ENCODE measurements at regions not wholly inside any gene's neighbourhood (a gene's known extent, or its start where the extent isn't known, plus 50 kb on each side); places are given as distances from the start of the nearest gene placed in this dataset.

DNA sequence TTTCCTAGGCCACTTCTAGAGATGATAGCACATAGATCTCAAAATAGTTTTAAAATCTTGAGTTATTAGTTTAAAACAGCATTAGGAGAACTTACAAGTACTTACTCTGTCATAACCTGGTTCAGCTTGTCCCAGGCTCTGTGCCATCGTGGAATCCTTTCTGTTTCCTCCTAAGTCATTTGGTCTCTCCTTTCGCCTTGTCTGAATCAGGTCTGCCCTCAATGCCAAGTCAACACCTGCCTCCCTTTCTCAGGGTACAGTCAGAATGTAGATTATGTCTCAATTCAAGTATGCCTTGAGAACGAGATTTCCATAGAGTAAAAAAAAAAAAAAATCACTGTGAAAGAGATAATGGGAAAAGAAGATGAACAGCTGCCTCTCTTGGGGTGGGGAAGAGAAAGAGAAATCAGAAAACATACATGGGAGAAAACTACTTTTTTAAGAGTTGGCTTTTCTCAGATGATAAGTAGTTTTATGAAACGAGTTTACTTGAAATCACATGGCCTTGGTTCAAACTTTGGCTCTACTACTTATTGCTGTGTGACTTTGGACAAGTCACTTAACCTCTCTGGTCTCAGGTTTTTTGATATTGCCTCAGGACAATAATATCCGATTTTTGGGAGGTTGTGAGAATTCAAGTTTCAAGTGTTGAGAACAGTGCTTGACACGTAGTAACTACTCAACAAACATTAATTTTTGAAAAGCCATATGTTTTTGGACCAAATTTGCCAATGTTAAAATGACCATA is 219.8 kb downstream of the SQOR start:
- Histone ChIP-seq H3K4me1 (no peaks in the 10 kb centered on the region), H3K4me3 (no peak overlapping the region), H3K4me2 (no peak overlapping the region), H3K9me3 (no peaks in the 10 kb centered on the region), H3K27ac (no peak overlapping the region)
- ChIA-PET POLR2A (no interaction called here), CTCF (no interaction called here)
- DNase-seq (ENCODE audit: low read depth in 1 of 2, low spot score in 1 of 2) = no peak
- no peak for ATAC-seq
- 30% methylated on average over 6 of the region's 6 CpGs for WGBS (ENCODE audit: missing lambda C conversion rate)
- no peak for FAIRE-seq
- no peak for TF ChIP-seq MYC (IDR thresholded peaks at IDR 0.05; ENCODE audit: borderline replicate concordance, low read length)

DNA sequence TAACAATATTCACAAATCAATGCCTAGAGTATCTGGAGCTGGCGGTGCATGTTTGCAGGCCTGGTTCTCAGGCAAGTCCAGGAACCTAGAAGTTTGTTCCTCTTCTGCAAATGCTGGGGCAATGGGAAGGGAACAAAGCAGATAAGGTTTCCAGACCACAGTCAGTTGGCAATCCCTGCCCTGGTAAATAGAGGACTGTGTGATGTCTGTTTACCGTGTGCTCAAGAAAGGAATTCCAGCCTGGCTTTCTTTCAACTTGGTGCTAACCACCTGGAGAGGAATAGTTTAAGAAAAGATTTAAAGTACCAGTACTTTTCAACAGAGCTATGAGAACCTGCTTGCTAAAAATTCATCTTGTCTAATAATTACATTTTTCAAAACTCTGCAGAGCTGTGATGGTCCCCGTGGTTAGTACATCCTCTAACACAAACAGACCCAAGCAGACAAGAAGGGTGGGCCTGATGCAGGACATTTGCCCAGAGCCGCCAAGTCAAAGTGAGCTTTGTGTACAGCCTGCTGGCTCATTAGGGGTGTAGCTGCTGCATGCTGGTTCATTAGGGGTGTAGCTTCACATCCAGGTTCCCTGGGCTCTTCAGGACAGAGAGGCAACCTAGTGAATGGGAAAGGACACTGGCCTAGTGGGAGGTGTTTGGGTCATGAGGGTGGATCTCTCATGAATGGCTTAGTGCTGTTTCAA is 220.5 kb downstream of the SQOR start:
- no peak for ATAC-seq
- Histone ChIP-seq H3K4me2 (no peak overlapping the region), H3K27ac (no peak overlapping the region), H3K9me3 (no peaks in the 10 kb centered on the region), H3K4me3 (no peak overlapping the region), H3K4me1 (no peaks in the 10 kb centered on the region)
- POLR2A ChIA-PET = no interaction called here
- CTCF ChIA-PET = no interaction called here
- 23% methylated on average over 4 of the region's 4 CpGs for WGBS (ENCODE audit: missing lambda C conversion rate)
- FAIRE-seq = no peak
- DNase-seq (ENCODE audit: low read depth in 1 of 2, low spot score in 1 of 2) = no peak
- no peak for TF ChIP-seq NR3C1 (IDR thresholded peaks at IDR 0.05)
- TF ChIP-seq, protein P1, sequence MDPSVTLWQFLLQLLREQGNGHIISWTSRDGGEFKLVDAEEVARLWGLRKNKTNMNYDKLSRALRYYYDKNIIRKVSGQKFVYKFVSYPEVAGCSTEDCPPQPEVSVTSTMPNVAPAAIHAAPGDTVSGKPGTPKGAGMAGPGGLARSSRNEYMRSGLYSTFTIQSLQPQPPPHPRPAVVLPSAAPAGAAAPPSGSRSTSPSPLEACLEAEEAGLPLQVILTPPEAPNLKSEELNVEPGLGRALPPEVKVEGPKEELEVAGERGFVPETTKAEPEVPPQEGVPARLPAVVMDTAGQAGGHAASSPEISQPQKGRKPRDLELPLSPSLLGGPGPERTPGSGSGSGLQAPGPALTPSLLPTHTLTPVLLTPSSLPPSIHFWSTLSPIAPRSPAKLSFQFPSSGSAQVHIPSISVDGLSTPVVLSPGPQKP (IDR thresholded peaks at IDR 0.05; ENCODE audit: low read depth, low read length) = no peak
- TF ChIP-seq JUNB (IDR thresholded peaks at IDR 0.05) = no peak
- TF ChIP-seq FOSB (CRISPR knock-in tag; IDR thresholded peaks at IDR 0.05) = no peak

DNA sequence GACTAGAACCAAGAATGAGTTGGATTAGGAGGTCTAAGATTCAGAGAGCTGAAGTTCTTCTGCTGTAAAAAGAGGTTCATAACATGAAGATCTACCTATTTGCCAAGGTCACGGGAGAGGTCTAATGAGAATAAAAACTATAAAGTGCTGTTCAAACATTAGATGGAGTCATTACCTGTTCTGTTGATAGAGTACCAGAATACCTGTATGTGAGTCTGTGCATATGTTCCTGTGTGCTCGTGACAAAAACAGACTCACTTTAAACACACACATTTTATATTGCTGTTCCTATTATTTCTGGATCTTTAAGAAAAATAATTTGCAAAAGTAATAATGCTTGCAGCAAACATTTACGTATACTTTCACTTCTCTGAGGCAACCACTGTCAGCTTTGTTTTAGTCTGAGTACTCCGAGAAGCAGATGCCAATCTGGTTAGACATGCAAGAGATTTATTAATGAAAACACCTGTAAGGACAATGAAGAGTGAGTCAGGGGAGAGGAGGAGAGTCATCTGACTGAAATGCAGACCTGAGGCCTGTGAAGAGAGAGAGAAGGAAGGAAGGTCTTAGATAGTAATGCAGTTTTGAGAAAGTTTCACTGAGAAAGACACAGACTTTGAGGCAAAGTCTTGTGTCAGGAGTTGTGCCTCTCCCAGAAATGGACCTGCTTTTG is 221.2 kb downstream of the SQOR start:
- WGBS (ENCODE audit: missing lambda C conversion rate) = 29% methylated on average over 4 of the region's 4 CpGs

More for the DNA sequence above, 221.2 kb downstream of the SQOR start:
- DNase-seq (ENCODE audit: low read depth in 1 of 2, low spot score in 1 of 2) = no peak
- no peak overlapping the region for H3K27ac ChIP-seq
- no peak overlapping the region for H3K4me2 ChIP-seq
- ATAC-seq = no peak
- no peak overlapping the region for H3K4me3 ChIP-seq
- H3K4me1 ChIP-seq = no peaks in the 10 kb centered on the region
- no peaks in the 10 kb centered on the region for H3K9me3 ChIP-seq
- no peak for FAIRE-seq
- TF ChIP-seq HDAC2 (IDR thresholded peaks at IDR 0.05) (no peak), EHMT2 (IDR thresholded peaks at IDR 0.05; ENCODE audit: low read depth) (no peak), ZSCAN20 (CRISPR knock-in tag; IDR thresholded peaks at IDR 0.05) (no peak), SREBF2 (IDR thresholded peaks at IDR 0.05) (no peak), POLR2A (IDR thresholded peaks at IDR 0.05; ENCODE audit: low read length) (no peak), FOSL2 (IDR thresholded peaks at IDR 0.05) (no peak), FOSL2 (CRISPR knock-in tag; IDR thresholded peaks at IDR 0.05) (no peak), CHD2 (IDR thresholded peaks at IDR 0.05; ENCODE audit: low read length, partially characterized antibody) (no peak), NPAS2 (CRISPR knock-in tag; IDR thresholded peaks at IDR 0.05; ENCODE audit: borderline replicate concordance) (no peak), KDM5A (IDR thresholded peaks at IDR 0.05) (no peak), RFX5 (IDR thresholded peaks at IDR 0.05) (no peak)
- TF ChIP-seq, protein P2, sequence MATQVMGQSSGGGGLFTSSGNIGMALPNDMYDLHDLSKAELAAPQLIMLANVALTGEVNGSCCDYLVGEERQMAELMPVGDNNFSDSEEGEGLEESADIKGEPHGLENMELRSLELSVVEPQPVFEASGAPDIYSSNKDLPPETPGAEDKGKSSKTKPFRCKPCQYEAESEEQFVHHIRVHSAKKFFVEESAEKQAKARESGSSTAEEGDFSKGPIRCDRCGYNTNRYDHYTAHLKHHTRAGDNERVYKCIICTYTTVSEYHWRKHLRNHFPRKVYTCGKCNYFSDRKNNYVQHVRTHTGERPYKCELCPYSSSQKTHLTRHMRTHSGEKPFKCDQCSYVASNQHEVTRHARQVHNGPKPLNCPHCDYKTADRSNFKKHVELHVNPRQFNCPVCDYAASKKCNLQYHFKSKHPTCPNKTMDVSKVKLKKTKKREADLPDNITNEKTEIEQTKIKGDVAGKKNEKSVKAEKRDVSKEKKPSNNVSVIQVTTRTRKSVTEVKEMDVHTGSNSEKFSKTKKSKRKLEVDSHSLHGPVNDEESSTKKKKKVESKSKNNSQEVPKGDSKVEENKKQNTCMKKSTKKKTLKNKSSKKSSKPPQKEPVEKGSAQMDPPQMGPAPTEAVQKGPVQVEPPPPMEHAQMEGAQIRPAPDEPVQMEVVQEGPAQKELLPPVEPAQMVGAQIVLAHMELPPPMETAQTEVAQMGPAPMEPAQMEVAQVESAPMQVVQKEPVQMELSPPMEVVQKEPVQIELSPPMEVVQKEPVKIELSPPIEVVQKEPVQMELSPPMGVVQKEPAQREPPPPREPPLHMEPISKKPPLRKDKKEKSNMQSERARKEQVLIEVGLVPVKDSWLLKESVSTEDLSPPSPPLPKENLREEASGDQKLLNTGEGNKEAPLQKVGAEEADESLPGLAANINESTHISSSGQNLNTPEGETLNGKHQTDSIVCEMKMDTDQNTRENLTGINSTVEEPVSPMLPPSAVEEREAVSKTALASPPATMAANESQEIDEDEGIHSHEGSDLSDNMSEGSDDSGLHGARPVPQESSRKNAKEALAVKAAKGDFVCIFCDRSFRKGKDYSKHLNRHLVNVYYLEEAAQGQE (IDR thresholded peaks at IDR 0.05) = no peak
- TF ChIP-seq, protein P3, sequence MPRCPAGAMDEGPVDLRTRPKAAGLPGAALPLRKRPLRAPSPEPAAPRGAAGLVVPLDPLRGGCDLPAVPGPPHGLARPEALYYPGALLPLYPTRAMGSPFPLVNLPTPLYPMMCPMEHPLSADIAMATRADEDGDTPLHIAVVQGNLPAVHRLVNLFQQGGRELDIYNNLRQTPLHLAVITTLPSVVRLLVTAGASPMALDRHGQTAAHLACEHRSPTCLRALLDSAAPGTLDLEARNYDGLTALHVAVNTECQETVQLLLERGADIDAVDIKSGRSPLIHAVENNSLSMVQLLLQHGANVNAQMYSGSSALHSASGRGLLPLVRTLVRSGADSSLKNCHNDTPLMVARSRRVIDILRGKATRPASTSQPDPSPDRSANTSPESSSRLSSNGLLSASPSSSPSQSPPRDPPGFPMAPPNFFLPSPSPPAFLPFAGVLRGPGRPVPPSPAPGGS (IDR thresholded peaks at IDR 0.05) = no peak
- ChIA-PET CTCF (no interaction called here), POLR2A (no interaction called here)

All from A549 (cell line).